HG03139 (cell line): ENCODE measurements at regions not wholly inside any gene's neighbourhood (a gene's known extent, or its start where the extent isn't known, plus 50 kb on each side); places are given as distances from the start of the nearest gene placed in this dataset.

Source experiments
- ATAC-seq: cut with Tn5 transposase; IDR thresholded peaks from one replicate; pipeline ENCODE4 v1.9.1; 2021; ENCODE audit not compliant: unreplicated experiment

- no peak for ATAC-seq
These were observed 557.3 kb downstream of the USP25 start for GRCh38 chr21:16287046-16287445.

DNA sequence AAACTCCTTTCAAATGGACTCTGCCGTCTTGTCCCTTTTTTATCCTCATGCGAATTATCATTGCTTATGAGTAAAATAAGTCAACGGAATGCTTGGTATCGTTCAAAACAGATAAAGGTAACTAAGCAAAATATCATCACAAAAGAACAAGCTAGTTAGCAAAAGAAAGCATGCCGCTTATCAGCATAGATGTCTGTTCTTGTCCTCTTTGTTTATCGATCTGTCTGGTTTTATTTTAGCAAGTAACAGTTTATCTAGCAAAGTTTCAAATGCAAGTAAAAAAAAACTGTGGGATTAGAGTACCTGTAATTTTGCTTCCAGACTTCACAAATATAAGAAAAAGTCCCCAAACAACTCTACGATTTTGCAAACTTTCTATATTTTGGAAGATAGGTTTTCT, 561.5 kb downstream of the USP25 start:
- no peak for ATAC-seq

DNA sequence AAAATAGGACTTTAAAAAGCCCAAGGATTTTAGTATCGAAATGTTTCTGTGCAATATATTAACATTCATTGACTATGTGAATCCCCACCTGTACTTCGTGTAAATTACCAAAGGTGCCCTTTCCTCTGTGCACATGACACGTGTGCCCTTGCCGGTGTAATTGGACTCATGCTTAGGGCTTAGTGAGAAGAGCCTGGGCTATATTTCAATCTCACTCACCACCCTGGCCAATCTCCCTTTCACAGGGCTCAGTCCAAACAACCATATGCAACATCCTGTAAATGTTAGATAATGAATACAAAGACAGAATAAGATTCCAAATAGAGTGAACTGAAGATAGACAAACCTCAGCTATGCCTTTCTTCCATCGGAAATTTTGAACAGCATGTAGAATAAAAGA, 564.3 kb downstream of the USP25 start:
- no peak for ATAC-seq

DNA sequence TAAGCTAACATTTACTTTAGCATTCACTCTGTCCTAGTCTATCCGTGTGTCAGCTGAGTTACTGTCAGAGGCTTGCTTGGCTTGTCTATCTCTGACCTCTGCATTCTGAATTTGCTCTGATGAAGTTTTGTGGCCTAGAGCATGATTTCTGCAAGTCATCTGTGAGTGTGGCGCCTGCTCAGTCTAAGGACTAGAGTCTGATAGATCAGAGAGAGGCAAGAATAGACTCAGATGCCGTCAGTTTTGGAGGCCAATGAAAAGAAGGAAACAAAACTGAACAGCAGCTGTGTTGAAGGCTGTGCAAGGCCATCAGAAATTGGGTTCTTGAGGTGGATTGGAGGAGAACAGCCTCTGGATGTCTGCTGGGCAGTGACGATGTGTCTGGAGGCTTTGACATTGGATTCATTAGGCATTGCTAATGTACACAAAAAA, 573.1 kb downstream of the USP25 start:
- ATAC-seq = no peak

DNA sequence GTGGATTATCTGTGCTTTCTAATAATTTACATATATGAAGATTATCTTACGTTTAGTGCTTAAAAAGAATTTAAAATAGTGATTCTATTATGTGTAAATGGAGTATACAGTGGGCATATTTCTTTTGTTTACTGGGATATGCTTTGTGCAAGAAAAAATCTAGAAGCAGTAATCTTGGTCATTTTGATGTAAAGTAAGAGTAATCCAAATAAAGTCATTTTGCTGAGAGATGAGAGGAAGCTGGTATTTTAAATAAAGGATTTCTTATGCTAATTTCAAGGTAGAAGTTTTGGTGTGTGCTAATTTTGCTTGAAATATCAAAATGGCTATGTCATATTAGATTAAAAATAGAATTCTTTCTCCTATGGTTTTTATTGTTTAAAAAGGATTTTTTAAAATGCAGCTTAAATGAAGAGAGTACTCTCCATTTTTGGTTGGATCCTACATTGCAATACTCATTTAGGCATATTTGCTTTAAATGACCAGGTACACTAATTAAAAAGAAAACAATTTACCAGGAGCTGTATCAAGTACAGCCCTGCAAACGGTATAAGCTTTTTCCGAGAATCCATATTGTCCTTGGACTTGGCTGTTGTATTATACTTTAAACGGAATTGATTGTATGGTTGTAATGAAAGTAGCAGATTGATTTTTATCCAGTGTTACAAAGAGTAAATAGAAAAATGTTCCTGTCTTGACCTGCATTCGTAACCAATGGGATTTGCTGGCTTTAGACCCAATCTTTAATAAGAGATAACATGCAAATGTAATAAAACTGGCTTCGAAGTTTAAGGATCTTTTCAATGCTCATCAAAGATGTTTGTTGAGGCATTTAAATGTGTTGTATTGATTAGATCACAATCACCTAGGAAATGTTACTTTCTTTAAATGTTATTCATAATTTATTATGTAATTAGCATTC, 574.7 kb downstream of the USP25 start:
- ATAC-seq = no peak

DNA sequence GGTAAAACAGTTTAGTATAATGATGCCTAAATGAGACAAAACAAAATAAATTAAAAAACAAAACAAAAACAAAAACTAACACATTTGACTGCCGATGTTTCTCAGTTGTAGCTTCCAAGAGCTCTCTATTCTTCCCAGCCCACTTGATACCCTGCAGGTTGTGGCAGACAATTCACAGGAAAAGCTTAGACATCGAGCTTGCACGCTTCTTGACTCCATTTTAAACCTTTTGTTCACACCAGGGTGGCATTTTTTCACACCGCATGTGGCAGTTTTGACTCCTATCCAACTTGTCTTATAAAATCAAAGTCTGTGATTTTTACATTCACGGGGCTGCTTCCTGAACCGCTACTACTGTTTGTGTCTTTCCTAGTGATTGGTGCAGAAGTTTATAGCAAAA, 575.9 kb downstream of the USP25 start:
- ATAC-seq = no peak

GRCh38 chr21:16307256-16307655, 577.5 kb downstream of the USP25 start:
- ATAC-seq = no peak

DNA sequence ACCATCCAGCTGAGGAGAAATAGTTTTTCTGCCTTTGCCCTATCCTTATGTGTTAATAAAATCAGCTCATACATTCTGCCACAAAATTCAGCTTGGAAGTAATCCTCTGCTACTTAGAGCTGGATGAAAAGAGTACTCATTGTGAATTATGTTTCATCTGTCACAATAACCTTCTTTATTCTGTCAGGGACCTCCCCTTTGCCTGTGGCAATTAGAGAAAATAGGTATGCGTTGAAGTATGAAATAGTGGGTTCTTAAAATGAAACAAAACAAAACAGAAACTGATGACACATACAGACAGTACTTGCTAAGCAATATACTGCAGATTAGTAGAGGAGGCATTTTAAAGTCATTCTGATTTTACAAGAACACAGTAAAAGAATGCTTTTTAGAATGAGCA, 578.5 kb downstream of the USP25 start:
- no peak for ATAC-seq

- no peak for ATAC-seq
These were observed 579.6 kb downstream of the USP25 start for GRCh38 chr21:16309250-16309971.

DNA sequence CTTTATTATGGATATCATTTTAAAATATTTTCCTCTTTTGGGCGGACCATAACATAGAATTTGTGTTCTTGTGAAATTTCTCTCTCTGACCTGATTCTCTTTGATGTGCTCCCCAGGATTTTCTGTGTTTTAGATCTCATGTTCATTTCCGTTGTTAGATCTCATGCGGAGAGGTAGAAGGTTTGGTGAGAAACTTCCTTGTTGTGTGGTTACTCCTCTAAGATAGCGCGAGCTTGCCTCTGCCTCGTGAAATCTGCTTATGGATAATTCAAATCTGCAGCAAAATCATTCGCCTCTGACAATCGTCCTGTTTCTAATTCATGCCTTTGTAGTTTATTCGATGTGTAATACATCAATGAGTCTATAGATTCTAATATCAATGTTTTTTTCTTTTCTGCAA, 580.4 kb downstream of the USP25 start:
- no peak for ATAC-seq

DNA sequence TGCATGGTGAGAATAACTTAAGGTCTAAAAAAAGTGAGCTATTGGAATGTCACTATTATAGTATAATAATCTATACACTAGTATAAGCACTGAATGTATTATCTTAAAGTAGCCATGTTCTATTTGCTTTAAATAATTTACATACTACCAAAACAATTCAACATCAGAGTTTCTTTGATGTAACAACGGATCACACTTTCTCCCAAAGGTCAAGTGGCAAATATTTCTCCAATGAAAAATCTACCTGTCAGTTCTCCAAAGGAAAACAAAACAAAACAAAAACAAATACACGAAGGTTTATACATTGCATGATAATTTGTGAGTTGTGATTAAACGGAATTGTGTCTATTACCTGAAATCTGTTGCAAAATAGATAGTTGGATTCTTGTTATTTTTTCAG, 581.4 kb downstream of the USP25 start:
- no peak for ATAC-seq

- no peak for ATAC-seq
These were observed 582.5 kb downstream of the USP25 start for GRCh38 chr21:16312321-16312720.

GRCh38 chr21:16315223-16315622, 585.4 kb downstream of the USP25 start:
- no peak for ATAC-seq

DNA sequence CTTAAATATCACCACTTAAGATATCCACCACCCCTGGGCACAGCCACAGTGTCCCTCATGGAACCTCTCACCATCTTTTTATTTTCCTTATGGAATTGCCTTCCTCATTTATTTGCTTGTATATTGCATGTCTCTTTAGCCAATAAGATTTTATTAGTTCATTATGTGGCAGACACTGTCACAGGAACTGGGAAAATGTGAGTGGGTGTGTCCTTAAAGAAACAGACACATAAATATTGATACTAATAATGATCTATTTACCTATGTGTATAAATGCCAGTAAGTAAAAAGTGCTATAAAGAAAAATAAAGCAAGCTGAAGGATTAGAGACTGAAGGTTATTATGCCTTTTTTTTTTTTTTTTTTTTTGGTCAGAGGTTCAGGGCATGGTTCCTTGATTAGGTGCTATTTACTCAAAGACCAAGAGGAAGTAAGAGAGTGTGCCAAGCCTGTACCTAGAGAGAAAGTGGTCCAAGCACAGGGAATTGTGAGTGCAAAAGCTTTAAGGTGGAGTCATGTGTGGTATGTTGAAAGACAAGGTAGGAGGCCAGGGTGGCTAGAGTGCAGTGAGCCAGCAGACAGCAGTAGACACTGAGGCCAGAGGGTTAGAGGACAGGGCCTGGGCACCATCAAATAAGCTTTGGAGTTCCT, 589.0 kb downstream of the USP25 start:
- no peak for ATAC-seq

- ATAC-seq = no peak
These were observed 590.3 kb downstream of the USP25 start for GRCh38 chr21:16320110-16320509.

GRCh38 chr21:16322454-16322853, 592.7 kb downstream of the USP25 start:
- ATAC-seq = no peak

- ATAC-seq = no peak
These were observed 593.8 kb downstream of the USP25 start for GRCh38 chr21:16323596-16323995.

GRCh38 chr21:16324630-16325029, 594.8 kb downstream of the USP25 start:
- no peak for ATAC-seq

- peak; percentile 76 for ATAC-seq
These were observed 600.5 kb downstream of the USP25 start for GRCh38 chr21:16330082-16330907.

GRCh38 chr21:16330908-16331268, 601.1 kb downstream of the USP25 start:
- ATAC-seq = no peak

DNA sequence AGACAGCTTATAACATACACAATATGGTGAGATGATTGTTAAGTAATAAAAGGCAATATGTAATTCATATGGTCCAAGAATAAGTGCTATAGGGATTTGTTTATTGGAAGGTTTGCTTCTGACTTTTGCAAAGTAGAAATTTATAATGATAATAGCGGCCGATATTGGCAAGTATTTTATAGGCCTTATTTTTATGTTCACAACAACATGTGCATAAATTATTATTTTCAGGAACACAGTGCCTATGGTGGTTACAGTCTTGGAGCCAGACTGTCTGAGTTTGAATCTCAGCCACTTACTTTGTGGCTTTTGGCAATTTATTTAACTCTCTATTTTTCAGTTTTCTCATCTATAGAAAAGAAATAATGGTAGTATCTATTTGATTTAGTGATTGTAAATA, 607.5 kb downstream of the USP25 start:
- no peak for ATAC-seq
